Activated CD8-positive, alpha-beta T cell treated with anti-CD3 and anti-CD28 coated beads for 36 hours (primary cell): ENCODE measurements at regions not wholly inside any gene's neighbourhood (a gene's known extent, or its start where the extent isn't known, plus 50 kb on each side); places are given as distances from the start of the nearest gene placed in this dataset.

ENCODE experiments used
- ATAC-seq: fragments of 200-7000 bp; cut with Tn5 transposase; one replicate; pipeline ENCODE4 v1.10.0; 2021; ENCODE audit warnings: mild to moderate bottlenecking, moderate library complexity
- CTCF ChIA-PET: fragments of 350-600 bp; sonication (Branson Sonifier 250); formaldehyde crosslinking; loops from one replicate; lab custom pipeline; 2021; ENCODE audit warnings: antibody characterized with exemption; lab: Charles Lee
- POLR2A ChIA-PET: fragments of 350-600 bp; sonication (Branson Sonifier 250); formaldehyde crosslinking; loops from one replicate; lab custom pipeline; 2021; ENCODE audit warnings: antibody characterized with exemption; lab: Charles Lee
- DNase-seq: peaks from one replicate; pipeline ENCODE4 v3.0.0-alpha.2; 2020
- H3K27ac Mint-ChIP-seq: one replicate; pipeline ENCODE4 v1.8.0; 2021; ENCODE audit warnings: mild to moderate bottlenecking, mixed read lengths
- H3K27me3 Mint-ChIP-seq: one replicate; pipeline ENCODE4 v1.8.0; 2021; ENCODE audit warnings: mixed read lengths
- H3K36me3 Mint-ChIP-seq: one replicate; pipeline ENCODE4 v1.8.0; 2021; ENCODE audit warnings: low read depth, mixed read lengths
- H3K4me1 Mint-ChIP-seq: one replicate; pipeline ENCODE4 v1.8.0; 2021; ENCODE audit warnings: low read depth, mixed read lengths
- H3K4me3 Mint-ChIP-seq: one replicate; pipeline ENCODE4 v1.8.0; 2021; ENCODE audit warnings: mild to moderate bottlenecking, moderate library complexity, mixed read lengths
- H3K9me3 Mint-ChIP-seq: one replicate; pipeline ENCODE4 v1.8.0; 2021; ENCODE audit warnings: mixed read lengths
- intact Hi-C: fragments of 100-400 bp; cut with micrococcal nuclease; formaldehyde crosslinking; loops from one replicate; pipeline ENCODE4 v1.10.0; 2022
- TF ChIP-seq, protein P1 (sequence below): fragments of 200-600 bp; IDR thresholded peaks from one replicate; pipeline ENCODE4 v1.8.0; 2022; ENCODE audit warnings: antibody characterized with exemption, mild to moderate bottlenecking

DNA sequence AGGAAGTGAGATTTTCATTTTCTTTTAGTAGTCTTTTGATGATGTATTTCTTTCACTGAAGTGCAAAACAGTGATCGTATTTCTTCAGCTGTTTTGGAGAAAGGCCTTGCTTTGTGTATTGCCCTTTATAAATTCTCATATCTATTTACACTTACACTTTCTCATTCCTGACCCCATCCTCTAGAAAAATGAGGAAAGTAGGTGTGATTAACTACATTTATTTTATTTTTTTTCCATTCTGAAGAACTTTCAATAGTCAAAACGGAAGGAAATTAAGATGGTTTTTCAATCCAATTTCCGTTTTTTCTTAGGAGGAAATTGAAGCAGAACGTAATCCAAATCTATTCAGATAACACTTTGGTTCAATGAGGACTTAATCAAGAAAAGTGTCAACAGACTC lies 188.1 kb downstream of the SLITRK5 start:
- ChIA-PET CTCF (no interaction called here), POLR2A (no interaction called here)
- Mint-ChIP-seq H3K4me3 (no peak overlapping the region), H3K27ac (no peak overlapping the region), H3K9me3 (peaks cover 9% of the 10 kb centered on the region), H3K4me1 (no peaks in the 10 kb centered on the region), H3K36me3 (no peaks in the 10 kb centered on the region), H3K27me3 (no peaks in the 10 kb centered on the region)
- intact Hi-C loops: no loop called here
- ATAC-seq: no peak
- TF ChIP-seq, protein P1, sequence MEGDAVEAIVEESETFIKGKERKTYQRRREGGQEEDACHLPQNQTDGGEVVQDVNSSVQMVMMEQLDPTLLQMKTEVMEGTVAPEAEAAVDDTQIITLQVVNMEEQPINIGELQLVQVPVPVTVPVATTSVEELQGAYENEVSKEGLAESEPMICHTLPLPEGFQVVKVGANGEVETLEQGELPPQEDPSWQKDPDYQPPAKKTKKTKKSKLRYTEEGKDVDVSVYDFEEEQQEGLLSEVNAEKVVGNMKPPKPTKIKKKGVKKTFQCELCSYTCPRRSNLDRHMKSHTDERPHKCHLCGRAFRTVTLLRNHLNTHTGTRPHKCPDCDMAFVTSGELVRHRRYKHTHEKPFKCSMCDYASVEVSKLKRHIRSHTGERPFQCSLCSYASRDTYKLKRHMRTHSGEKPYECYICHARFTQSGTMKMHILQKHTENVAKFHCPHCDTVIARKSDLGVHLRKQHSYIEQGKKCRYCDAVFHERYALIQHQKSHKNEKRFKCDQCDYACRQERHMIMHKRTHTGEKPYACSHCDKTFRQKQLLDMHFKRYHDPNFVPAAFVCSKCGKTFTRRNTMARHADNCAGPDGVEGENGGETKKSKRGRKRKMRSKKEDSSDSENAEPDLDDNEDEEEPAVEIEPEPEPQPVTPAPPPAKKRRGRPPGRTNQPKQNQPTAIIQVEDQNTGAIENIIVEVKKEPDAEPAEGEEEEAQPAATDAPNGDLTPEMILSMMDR: no peak
- DNase-seq: no peak

DNA sequence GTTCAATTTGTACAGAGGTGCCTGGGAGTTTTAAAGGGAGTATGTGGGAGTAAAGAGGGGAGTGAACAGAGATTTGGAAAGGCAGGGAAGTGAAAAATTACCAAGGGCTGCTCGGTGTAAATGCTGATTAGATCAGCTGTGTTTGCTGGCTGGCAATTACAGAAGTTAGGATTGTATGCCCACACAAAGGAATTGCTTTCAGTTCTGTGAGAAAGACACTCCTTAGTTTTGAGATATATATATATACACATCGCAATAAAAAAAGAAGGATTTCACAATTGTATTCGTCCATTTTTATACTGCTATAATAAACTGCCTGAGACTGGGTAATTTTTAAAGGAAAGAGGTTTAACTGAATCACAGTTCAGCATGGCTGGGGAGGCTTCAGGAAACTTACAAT lies 196.3 kb downstream of the SLITRK5 start:
- POLR2A ChIA-PET: no interaction called here
- no peak overlapping the region for H3K4me3 Mint-ChIP-seq
- H3K4me1 Mint-ChIP-seq: no peaks in the 10 kb centered on the region
- peaks cover 5% of the 10 kb centered on the region for H3K9me3 Mint-ChIP-seq
- H3K27ac Mint-ChIP-seq: no peak overlapping the region
- ATAC-seq (no peak), DNase-seq (no peak)
- no peaks in the 10 kb centered on the region for H3K36me3 Mint-ChIP-seq
- CTCF ChIA-PET: no interaction called here
- intact Hi-C loops: no loop called here
- TF ChIP-seq, protein P1: no peak
- no peaks in the 10 kb centered on the region for H3K27me3 Mint-ChIP-seq

DNA sequence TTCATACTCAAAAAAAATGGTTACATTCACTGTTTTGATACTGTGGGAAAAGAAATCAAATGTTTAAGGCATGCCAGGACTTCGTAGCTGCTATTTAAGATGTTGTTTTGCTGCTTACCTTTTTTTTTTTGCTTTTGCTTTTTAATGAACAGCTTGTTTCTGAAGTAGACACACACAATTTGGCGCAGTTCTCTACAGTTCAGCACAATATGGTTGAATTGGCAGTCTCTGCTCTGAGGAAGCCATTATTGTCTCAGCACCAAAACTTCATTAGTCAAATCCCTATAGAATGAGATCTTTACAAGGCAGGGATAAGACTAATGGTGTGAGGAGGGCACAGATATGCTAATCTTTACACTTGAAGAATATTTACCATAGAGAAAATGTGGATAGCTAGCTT lies 197.6 kb downstream of the SLITRK5 start:
- no peaks in the 10 kb centered on the region for H3K27me3 Mint-ChIP-seq
- ChIA-PET POLR2A (interaction anchor here (0.7 kb wide), 1 partner anchor 16 kb away, joined by 3 read pairs; no protein-coding TSS in a partner anchor), CTCF (no interaction called here)
- H3K36me3 Mint-ChIP-seq: no peaks in the 10 kb centered on the region
- intact Hi-C loops: no loop called here
- ATAC-seq (no peak), DNase-seq (no peak)
- H3K9me3 Mint-ChIP-seq: peaks cover 8% of the 10 kb centered on the region
- no peaks in the 10 kb centered on the region for H3K4me1 Mint-ChIP-seq
- H3K4me3 Mint-ChIP-seq: no peak overlapping the region
- no peak overlapping the region for H3K27ac Mint-ChIP-seq
- TF ChIP-seq, protein P1: no peak

DNA sequence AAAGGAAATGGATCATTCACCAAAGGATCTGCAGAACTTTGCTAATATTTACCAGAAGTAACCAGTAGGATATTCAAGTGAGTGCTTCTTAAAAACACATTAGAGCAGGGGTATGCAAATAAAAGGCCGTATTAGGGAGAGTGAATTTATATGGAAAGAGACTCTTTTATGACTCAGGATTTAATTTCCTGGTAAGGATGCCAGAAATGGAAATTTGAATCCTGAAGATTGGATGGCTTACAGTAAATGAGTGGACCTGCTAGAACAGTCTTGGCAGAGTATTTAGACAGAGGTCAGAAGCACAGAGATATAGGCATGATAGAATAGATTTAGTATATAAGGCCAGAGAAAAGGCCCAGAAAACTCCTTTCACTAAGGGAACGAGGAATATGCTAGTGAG lies 201.6 kb downstream of the SLITRK5 start:
- TF ChIP-seq, protein P1: no peak
- Mint-ChIP-seq H3K4me1 (no peaks in the 10 kb centered on the region), H3K9me3 (peaks cover 3% of the 10 kb centered on the region), H3K27me3 (no peaks in the 10 kb centered on the region), H3K36me3 (no peaks in the 10 kb centered on the region), H3K4me3 (no peak overlapping the region), H3K27ac (no peak overlapping the region)
- ChIA-PET POLR2A (no interaction called here), CTCF (no interaction called here)
- ATAC-seq: no peak
- intact Hi-C loops: no loop called here
- no peak for DNase-seq

DNA sequence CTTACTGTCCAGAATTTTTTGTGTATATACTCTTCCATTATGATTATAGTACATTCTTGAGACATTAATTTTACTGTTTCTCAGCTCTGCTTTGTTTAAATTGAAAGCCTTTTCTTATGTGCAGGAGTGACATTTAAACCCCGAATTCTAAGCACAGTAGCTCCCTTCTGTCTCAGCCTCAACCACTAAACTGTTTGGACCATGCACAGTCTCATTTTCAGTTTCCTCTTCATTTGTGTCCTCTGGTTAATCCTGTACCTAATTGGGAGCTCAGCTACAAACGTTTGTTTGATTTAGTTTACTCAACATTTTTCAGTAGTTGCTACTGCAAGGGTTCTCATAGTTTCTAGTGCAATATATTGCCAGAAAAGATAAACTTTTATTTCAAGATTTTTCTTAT lies 206.3 kb downstream of the SLITRK5 start:
- H3K27me3 Mint-ChIP-seq: no peaks in the 10 kb centered on the region
- intact Hi-C loops: no loop called here
- no peak for DNase-seq
- H3K4me3 Mint-ChIP-seq: no peak overlapping the region
- TF ChIP-seq, protein P1: no peak
- no peak for ATAC-seq
- no peaks in the 10 kb centered on the region for H3K4me1 Mint-ChIP-seq
- H3K27ac Mint-ChIP-seq: no peak overlapping the region
- peaks cover 4% of the 10 kb centered on the region for H3K9me3 Mint-ChIP-seq
- CTCF ChIA-PET: interaction anchor here (1.1 kb wide), 1 partner anchor 9 kb away, joined by 3 read pairs; no protein-coding TSS in a partner anchor
- no peaks in the 10 kb centered on the region for H3K36me3 Mint-ChIP-seq
- POLR2A ChIA-PET: no interaction called here
